ENCODE measurements at regions not wholly inside any gene's neighbourhood (a gene's known extent, or its start where the extent isn't known, plus 50 kb on each side); places are given as distances from the start of the nearest gene placed in this dataset.

DNA sequence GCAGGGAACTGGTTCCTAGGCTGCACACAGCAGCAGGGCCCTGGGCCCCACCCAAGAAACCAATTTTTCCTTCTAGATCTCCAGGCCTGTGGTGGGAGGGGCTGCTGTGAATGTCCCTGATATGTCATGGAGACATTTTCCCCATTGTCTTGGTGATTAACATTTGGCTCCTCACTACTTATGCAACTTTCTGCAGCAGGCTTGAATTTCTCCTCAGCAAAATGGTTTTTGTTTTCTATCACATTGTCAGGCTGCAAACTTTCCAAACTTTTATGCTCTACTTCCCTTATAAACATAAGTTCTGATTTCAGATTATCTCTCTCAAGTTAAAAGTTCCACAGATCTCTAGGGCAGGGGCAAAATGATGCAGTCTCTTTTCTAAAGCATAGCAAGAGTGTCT lies 310.2 kb upstream of the PCDH20 start:
- no peak for TF ChIP-seq CTCF (conservative IDR thresholded peaks at IDR 0.05; ENCODE audit: low read depth)
- no peak overlapping the region for H3K27ac ChIP-seq
- ChIA-PET CTCF (no interaction called here), POLR2A (ENCODE audit: low non-redundant PET) (no interaction called here)
- DNase-seq (ENCODE audit: low spot score), result no peak

GRCh38 chr13:61722119-61722518 lies 306.5 kb upstream of the PCDH20 start:
- POLR2A ChIA-PET (ENCODE audit: low non-redundant PET), result no interaction called here
- TF ChIP-seq CTCF (conservative IDR thresholded peaks at IDR 0.05; ENCODE audit: low read depth), result no peak
- CTCF ChIA-PET, result interaction anchor here (0.8 kb wide), 2 partner anchors 111 to 272 kb away, joined by 4 read pairs; no protein-coding TSS in a partner anchor
- DNase-seq (ENCODE audit: low spot score), result no peak
- no peak overlapping the region for H3K27ac ChIP-seq

GRCh38 chr13:61712621-61713020 lies 297.0 kb upstream of the PCDH20 start:
- ChIA-PET POLR2A (ENCODE audit: low non-redundant PET) (no interaction called here), CTCF (interaction anchor here (0.6 kb wide), 1 partner anchor 26 kb away, joined by 4 read pairs; no protein-coding TSS in a partner anchor)
- no peak for DNase-seq (ENCODE audit: low spot score)
- H3K27ac ChIP-seq, result no peak overlapping the region
- TF ChIP-seq CTCF (conservative IDR thresholded peaks at IDR 0.05; ENCODE audit: low read depth), result no peak

GRCh38 chr13:61709258-61709657 lies 293.6 kb upstream of the PCDH20 start:
- DNase-seq (ENCODE audit: low spot score), result no peak
- ChIA-PET CTCF (no interaction called here), POLR2A (ENCODE audit: low non-redundant PET) (no interaction called here)
- no peak for TF ChIP-seq CTCF (conservative IDR thresholded peaks at IDR 0.05; ENCODE audit: low read depth)
- H3K27ac ChIP-seq, result no peak overlapping the region

DNA sequence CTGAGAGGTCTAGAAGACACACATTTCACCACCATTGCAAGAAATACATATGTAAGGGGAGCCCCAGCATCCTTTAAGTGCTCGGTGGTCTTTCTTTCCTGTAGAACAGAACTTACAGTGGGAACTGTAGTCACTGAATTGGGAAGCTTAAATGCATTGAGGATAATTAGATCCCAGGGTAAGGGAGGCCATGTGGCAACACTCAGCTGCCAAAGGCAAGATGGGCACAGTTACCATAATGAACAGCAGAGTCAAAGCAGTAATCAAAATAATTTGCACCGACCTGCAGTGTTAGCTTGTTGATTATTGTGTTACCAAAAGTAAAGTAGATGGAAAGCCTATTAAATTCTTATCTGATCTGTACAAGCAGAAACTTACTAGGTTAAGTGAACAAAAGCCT lies 291.2 kb upstream of the PCDH20 start:
- TF ChIP-seq CTCF (conservative IDR thresholded peaks at IDR 0.05; ENCODE audit: low read depth), result no peak
- no peak overlapping the region for H3K27ac ChIP-seq
- ChIA-PET POLR2A (ENCODE audit: low non-redundant PET) (no interaction called here), CTCF (no interaction called here)
- DNase-seq (ENCODE audit: low spot score), result no peak

- H3K27ac ChIP-seq, result no peak overlapping the region
- ChIA-PET CTCF (no interaction called here), POLR2A (ENCODE audit: low non-redundant PET) (no interaction called here)
- DNase-seq (ENCODE audit: low spot score), result no peak
- no peak for TF ChIP-seq CTCF (conservative IDR thresholded peaks at IDR 0.05; ENCODE audit: low read depth)
Observed at GRCh38 chr13:61700620-61701019, 285.0 kb upstream of the PCDH20 start.

DNA sequence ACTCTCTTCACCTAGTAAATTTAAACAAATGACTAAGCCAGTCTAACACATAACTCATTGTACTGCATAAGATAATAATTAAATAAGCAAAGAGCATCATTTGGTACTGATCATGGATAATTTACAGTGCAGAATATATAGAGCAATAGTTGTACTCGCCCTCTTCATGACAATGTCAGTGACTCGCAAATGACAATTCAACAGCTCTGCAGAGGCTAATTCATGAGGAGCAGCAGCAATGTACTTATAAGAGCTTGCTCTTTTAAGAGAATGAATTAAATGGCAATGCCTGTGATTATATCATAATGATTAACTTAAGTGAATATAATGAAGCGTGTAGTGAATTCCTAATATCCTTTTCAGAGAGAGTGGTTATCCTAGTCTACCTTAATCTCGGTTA lies 284.5 kb upstream of the PCDH20 start:
- H3K27ac ChIP-seq, result no peak overlapping the region
- POLR2A ChIA-PET (ENCODE audit: low non-redundant PET), result no interaction called here
- TF ChIP-seq CTCF (conservative IDR thresholded peaks at IDR 0.05; ENCODE audit: low read depth), result no peak
- CTCF ChIA-PET, result no interaction called here
- no peak for DNase-seq (ENCODE audit: low spot score)
